ENCODE measurements at regions not wholly inside any gene's neighbourhood (a gene's known extent, or its start where the extent isn't known, plus 50 kb on each side); places are given as distances from the start of the nearest gene placed in this dataset.

GRCh38 chr9:19698960-19699359 lies 89.9 kb downstream of the SLC24A2 start:
- TF ChIP-seq ATF1 (CRISPR knock-in tag; IDR thresholded peaks at IDR 0.05), result no peak
- TF ChIP-seq ARID4B (CRISPR knock-in tag; IDR thresholded peaks at IDR 0.05; ENCODE audit: borderline replicate concordance), result no peak
- TF ChIP-seq MAX (CRISPR knock-in tag; IDR thresholded peaks at IDR 0.05), result no peak
- no peak for TF ChIP-seq CTCF (IDR thresholded peaks at IDR 0.05)
- TF ChIP-seq JUN (CRISPR knock-in tag; IDR thresholded peaks at IDR 0.05), result no peak
- TF ChIP-seq NFYB (CRISPR knock-in tag; conservative IDR thresholded peaks at IDR 0.05; ENCODE audit: low read depth), result no peak

All from WTC11 (cell line).